Limb (tissue), 2 donors: ENCODE measurements at regions not wholly inside any gene's neighbourhood (a gene's known extent, or its start where the extent isn't known, plus 50 kb on each side); places are given as distances from the start of the nearest gene placed in this dataset.

ENCODE experiments used
- DNase-seq, 2 donors: peaks; one replicate each; pipeline ENCODE4 v3.0.0-alpha.2; 2016; ENCODE audit errors: extremely low spot score in 2 of 2

DNA sequence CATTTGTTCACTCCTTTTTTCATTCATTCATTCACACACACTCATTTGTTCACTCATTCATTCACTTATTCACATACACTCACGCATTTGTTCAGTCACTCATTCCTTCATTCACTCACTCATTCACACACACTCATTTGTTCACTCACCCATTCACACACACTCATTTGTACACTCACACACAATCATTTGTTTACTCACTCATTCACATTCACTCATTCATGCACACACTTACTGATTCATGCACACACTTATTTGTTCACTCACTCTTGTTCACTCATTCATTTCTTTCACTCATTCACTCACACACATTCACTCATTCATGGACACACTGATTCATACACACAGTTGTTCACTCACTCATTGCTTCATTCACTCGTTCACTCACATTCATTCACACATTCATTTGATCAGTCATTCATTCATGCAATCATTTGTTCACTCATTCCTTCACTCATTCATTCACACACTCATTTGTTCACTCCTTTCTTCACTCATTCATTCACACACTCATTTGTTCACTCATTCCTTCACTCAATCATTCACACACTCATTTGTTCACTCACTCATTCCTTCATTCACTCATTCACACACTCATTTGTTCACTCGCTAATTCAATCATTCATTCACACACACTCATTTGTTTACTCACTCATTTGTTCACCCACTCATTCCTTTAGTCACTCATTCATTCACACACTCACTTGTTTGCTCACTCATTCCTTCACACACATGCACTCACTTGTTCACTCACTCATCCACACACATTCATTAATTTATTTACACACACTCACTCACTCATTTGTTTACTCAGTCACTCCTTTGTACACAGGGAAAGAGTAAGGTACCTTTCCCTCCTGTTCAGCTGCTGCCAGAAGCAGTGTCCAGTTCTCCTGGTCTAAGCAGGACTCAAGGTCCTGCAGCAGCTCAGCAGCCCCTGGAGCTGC is 50.7 kb upstream of the BHLHE23 start:
- DNase-seq: peak in 1 of 2 donors; percentile 6

DNA sequence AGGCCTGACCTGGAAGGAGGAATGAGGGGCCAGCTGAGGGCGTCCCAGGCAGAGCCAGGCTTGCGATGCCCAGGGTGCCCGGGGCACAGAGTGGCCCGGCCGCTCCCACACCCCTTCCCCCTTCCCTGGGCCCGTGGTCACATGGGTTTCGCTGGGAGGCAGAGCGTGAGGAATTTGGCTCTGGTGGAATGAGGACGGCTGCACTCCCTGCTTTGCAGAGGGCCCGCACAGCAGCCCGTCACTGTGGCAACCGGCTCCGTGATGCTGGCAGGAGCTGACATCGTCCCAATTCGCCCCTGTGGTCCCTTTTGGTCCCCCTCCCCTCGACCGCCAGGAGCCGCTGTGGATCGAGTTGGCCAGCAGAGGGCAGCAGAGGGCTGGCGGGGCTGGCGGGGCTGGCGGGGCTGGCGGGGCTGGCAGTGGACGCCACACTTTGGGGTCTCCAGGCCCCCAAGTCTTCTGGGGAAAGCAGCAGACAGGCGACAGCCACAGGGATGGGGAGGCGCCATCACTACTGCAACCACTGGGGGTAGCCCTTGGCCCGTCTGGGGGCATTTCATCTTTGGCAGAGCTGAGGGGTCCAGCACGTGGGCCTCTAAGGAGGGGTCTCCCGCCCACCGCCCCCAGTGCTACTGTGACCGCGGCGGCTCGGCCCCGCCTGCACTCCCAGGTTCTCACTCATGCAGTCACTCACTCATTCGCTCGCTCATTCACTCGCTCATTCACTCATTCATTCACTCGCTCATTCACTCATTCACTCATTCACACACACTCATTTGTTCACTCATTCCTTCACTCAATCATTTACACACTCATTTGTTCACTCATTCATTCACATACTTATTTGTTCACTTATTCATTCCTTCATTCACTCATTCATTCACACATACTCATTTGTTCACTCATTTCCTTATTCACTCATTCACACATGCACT is 49.7 kb upstream of the BHLHE23 start:
- peak in 1 of 2 donors; percentile 77 for DNase-seq
